Germinal center (tissue), 1 donor: ENCODE measurements at regions not wholly inside any gene's neighbourhood (a gene's known extent, or its start where the extent isn't known, plus 50 kb on each side); places are given as distances from the start of the nearest gene placed in this dataset.

Source experiments
- DNase-seq: peaks from one replicate; pipeline ENCODE4 v3.0.0; 2012; ENCODE audit warnings: mixed read lengths, low spot score

- no peak for DNase-seq
These were observed 986.0 kb downstream of the NLGN4Y start for GRCh38 chrY:15510288-15510687.

DNA sequence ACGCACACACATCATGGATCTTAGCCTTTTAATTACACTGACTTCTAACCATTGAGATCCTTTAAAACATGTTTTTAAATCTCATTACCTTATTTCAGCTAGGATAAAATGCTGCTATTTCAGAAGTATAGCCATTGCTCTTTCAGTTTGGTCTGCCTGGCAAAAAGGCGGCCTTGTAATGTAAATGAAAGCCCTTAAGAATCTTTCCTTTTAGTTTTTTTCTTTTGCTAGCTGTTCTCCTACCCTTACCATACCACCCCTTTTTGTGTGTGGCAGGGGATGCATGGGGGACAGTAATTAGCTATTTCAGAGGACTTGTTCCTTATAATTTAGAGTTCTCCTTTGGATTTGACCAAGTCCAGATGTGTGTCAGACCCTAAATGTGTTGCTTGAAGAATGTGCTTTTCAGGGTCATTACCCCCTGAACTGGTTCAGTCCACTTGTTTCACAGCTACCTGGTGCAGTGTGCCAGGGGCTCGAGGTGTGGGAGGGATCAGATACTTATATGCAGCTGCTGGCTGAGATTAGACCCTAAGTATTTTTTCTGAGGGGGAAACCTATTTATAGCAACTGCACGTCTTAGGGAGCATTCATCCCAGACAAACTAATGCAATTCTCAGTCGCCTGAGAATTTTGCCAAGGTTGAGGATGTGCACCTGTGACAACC lies 986.8 kb downstream of the NLGN4Y start:
- DNase-seq, result no peak

DNA sequence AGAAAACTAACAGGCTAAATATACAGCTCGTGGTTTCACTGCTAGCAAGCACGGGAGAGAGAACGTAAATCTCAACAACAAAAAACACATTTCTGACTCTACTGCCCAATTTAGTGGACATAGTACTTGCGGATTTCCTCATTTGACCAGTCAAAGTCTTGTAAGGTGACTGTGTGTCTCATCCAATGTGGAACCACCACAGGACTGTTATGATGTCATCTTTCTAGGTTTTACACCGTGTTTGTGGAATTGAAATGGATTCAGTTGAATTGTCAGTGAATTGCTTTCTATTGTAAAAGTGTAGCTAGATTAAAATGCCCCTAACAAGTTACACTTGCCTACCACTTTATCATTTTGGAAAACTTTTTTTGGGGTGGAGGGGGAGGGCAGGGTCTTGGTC lies 1010.8 kb downstream of the NLGN4Y start:
- no peak for DNase-seq

GRCh38 chrY:15535784-15536511 lies 1011.6 kb downstream of the NLGN4Y start:
- DNase-seq, result no peak

DNA sequence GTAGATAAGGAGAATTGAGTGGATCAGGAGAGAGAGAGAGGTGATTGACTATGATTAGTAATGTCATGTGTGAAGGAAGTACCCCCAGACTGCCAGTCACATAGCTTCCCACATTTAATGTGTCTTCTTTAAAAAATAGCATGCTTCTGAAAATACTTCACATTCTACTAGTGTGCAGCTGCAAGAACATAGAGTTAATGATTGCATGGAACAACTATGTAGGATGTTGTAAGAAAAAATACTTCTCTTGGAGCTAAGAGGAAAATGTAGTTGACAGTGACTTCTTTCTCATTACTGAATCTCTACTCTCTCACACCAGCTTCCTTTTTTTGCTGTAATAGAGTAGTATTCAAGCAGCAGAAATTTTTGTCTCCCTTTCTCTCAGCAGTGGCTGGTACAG lies 1016.2 kb downstream of the NLGN4Y start:
- DNase-seq, result no peak

GRCh38 chrY:15546177-15546754 lies 1021.9 kb downstream of the NLGN4Y start:
- DNase-seq, result no peak

DNA sequence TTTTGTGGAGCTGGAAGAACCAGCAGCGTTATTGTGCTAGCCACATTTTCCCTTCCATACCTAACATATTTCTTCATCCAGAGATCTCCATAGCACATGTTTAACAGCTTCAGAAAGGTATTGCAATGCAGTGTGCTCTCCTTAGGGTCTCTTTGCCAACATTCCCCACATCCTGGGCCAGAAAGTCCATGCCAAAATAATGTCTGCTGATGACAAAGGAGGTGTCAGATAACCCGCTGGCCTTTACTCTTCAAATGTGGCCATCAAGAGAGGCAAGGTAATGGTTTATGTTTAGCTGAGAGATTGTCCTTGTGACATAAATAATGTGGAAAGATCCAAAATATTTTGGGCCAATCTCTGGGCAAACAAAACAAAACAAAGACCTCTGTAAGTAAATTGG lies 1027.7 kb downstream of the NLGN4Y start:
- DNase-seq, result no peak

DNA sequence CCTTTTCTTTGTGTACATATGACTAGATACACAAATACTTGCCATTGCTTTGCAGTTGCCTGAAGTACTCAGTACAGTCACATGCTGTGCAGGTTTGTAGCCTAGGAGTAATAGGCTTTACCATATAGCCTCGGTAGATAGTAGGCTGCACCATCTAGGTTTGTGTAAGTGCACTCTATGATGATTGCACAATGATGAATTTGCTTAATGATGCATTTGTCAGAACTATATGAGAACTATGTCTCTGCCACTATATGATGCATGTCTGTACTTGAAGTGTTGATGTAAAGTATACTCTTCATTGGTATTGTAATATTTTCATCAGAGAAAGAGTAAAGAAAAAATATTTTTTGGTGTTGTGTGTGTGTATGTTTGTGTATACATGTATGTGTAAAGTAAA lies 1030.7 kb downstream of the NLGN4Y start:
- no peak for DNase-seq

GRCh38 chrY:15559169-15559568 lies 1034.8 kb downstream of the NLGN4Y start:
- DNase-seq, result no peak

- DNase-seq, result no peak
These were observed 1036.5 kb downstream of the NLGN4Y start for GRCh38 chrY:15560840-15561239.

DNA sequence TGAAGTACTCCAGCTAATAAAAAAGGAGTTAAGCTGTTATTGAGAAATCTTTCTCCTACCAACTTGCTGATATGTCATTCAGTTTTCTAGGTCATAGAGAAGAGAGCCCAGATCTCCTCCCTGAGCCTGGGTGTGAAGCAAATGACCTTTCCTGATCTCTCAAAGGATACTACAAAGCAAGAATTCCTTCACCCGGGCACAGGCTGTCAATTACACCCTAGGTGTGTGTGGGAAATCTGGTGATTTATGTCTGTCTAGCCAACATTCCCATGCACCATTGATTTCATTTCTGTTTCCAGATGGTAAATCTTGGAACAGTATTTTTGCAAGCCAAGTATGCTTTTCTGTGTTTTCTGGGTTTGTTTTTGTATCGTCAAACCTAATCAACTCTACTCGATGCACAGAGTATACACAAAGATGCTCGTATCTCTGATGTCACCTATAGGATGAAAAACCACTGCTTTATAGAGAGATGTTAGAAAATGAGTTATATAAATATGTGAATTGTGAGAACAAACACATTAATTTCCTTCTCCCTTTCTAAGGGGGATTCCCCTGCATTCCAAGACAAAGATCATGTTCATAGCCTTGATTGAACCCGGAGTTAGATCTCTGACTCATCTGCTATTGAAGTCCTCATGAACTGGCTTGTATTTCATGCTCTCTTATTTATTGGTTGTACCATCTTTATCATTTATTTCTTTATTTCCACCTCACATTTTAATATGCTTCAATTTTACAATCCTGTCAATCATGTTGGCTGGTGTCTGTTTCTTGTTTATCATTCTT lies 1037.4 kb downstream of the NLGN4Y start:
- no peak for DNase-seq

- no peak for DNase-seq
These were observed 1053.6 kb downstream of the NLGN4Y start for GRCh38 chrY:15577886-15578285.

DNA sequence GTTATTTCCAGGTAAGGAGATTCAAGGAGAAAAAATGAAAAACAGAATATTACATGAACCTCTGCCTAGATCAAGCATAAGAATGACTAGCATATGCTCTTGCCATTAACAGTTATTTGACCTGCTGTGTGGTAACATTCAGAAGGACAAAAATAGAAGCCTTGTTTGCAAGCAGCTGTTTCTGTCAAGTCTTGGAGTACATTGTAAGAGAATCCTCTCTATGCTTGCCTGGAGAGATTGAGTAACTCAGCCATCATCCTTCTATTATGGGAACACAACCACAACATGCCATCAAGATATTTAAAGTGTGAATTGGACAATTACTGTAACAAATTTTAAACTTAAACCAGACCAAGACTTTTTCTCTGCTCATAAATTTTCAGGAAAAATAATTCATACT lies 1054.4 kb downstream of the NLGN4Y start:
- no peak for DNase-seq

- DNase-seq, result no peak
These were observed 1054.9 kb downstream of the NLGN4Y start for GRCh38 chrY:15579245-15579644.

- no peak for DNase-seq
These were observed 1058.8 kb downstream of the NLGN4Y start for GRCh38 chrY:15583111-15583510.

DNA sequence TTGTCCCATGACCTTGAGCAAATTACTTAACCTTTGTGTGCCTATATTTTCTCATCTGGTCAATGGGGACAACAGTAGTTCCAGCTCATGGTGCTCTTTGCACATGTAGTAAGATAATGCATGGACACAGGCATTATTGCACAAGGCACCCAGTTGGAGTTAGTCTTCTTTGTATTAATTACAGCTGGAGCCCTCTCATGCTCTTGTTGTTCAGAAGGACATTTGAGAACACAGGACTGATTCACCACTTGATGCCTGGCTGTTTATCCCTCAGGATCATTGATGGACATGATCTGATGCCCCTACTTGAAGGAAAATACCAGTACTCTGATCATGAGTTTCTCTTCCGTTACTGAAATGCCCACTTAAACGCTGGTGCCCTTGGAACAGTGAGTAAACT lies 1068.6 kb downstream of the NLGN4Y start:
- no peak for DNase-seq

DNA sequence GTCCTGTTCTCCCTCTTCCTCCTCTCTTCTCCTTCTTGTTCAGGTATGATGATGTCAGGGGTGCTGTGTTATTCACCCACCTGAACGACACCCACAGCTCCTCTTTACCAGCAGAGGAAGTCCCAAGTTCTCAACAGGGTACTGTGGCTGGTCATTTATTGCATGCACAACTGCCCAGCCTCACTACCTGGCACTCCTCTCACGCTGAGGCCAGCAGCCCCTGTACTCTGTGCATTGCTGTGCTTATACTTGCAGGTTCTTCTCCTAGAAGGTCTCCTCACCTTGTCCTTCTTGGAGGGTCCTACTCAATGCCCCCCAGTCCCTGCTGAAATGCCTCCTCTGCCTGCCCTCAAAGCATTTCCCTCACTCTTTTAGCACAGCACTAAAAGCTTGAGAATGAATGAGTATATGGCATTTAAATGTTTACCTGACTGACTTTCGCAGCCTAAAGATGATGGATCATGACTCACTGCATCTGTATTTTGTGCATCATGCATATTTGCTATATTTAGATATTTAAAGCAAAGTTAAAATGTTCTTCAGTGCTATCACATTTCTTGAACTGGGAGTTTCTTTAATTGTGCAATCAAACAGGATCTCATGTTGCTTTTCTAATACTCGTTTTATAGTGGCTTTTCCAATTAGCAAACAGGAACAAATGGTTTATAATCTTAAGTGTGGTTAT lies 1069.3 kb downstream of the NLGN4Y start:
- no peak for DNase-seq

DNA sequence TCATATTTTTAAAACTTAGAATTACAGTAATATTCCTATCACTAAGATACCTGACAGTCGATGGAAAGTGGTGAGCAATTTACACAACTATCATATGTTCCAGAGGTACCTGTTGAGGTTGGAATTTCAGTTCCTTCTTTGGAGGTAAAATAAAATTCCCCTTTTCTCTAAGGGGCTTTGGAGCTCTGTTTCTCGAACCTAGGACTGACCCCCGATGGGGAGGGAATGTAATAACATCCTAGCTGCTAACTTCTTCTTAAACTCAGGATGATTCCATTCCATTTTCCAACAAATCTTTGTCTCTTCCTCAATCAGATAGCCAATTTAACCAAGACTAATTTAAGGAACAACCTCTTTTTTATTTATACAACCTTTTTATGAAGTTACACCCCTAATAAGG lies 1069.8 kb downstream of the NLGN4Y start:
- DNase-seq, result no peak

DNA sequence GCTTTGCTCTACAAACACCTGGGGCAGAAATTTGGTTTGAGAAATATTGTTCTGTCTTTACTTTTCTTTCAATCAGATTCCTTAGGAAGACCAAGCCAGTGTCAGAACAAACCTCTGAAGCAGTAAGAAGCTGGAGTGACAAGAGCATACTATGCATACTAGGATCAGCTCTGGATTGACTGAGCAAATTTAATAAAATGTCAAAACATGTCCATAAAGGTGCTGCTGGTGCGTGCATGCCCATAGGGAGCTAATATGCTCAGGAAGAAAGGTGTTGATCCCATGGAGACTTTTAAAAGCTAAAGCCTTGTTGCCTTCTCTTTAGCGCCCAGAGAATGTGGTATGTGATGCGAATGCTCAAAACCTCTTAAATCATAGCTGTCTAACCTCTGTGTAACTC lies 1076.2 kb downstream of the NLGN4Y start:
- no peak for DNase-seq

GRCh38 chrY:15624370-15624769 lies 1100.0 kb downstream of the NLGN4Y start:
- DNase-seq, result no peak

DNA sequence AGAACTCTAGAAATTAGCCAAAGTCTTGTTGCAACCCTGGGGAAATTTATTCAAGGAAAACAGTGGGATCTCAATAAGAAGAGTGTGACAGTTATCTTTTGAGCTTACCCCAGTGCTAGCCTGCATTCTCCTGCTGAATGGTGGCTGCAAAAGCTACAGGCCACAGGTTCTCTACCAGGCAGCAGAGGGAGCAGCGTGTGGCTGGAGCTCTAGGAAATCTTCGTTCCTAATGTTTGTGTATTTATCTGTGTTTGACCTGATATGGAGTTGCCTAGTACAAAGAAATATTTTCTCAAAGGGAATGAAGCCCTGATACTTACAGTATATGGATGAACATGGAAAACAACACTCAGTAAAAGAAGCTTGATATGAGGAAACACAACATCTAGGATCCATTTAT lies 1100.6 kb downstream of the NLGN4Y start:
- no peak for DNase-seq

GRCh38 chrY:15648198-15648597 lies 1123.9 kb downstream of the NLGN4Y start:
- DNase-seq, result no peak
